T-helper 1 cell treated with Interleukin-12 subunit alpha and Interleukin-12 subunit beta and Interleukin-4 antibody, amounts not matched to agents 30 μg/mL and 1 μg/mL, for 36 hours (primary cell): ENCODE measurements at regions not wholly inside any gene's neighbourhood (a gene's known extent, or its start where the extent isn't known, plus 50 kb on each side); places are given as distances from the start of the nearest gene placed in this dataset.

Experiments used
- H3K27ac Mint-ChIP-seq: one replicate; pipeline ENCODE4 v1.8.0; 2021; ENCODE audit warnings: mild to moderate bottlenecking, mixed read lengths
- H3K27me3 Mint-ChIP-seq: one replicate; pipeline ENCODE4 v1.8.0; 2021; ENCODE audit warnings: low read depth, mixed read lengths
- H3K36me3 Mint-ChIP-seq: one replicate; pipeline ENCODE4 v1.8.0; 2021; ENCODE audit warnings: low read depth, mixed read lengths
- H3K4me1 Mint-ChIP-seq: one replicate; pipeline ENCODE4 v1.8.0; 2021; ENCODE audit warnings: low read depth, mixed read lengths
- H3K4me3 Mint-ChIP-seq: one replicate; pipeline ENCODE4 v1.8.0; 2021; ENCODE audit warnings: mild to moderate bottlenecking, moderate library complexity, mixed read lengths
- H3K9me3 Mint-ChIP-seq: one replicate; pipeline ENCODE4 v1.8.0; 2021; ENCODE audit warnings: mixed read lengths

DNA sequence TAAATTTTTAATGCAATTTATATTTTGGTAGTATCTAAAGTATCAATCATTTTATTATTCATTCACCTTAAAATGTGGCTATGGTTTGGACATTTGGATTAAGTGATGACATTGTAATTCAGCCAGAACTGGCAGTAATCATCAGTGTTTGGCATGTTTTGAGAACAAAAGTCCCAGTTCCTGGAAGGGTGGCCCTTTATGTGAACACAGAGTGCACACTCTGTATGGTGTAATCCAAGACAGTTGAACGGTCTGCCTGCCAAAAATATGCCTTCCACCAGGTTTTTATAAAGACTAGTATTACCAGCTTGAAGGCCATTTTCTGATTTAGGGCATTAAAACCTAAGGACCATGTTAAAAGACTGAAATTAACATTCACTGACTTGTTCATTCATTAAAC is 448.7 kb downstream of the LTN1 start:
- Mint-ChIP-seq H3K27ac (no peak overlapping the region), H3K9me3 (no peaks in the 10 kb centered on the region), H3K27me3 (no peaks in the 10 kb centered on the region), H3K36me3 (peaks cover 4% of the 10 kb centered on the region), H3K4me3 (no peak overlapping the region), H3K4me1 (no peaks in the 10 kb centered on the region)

DNA sequence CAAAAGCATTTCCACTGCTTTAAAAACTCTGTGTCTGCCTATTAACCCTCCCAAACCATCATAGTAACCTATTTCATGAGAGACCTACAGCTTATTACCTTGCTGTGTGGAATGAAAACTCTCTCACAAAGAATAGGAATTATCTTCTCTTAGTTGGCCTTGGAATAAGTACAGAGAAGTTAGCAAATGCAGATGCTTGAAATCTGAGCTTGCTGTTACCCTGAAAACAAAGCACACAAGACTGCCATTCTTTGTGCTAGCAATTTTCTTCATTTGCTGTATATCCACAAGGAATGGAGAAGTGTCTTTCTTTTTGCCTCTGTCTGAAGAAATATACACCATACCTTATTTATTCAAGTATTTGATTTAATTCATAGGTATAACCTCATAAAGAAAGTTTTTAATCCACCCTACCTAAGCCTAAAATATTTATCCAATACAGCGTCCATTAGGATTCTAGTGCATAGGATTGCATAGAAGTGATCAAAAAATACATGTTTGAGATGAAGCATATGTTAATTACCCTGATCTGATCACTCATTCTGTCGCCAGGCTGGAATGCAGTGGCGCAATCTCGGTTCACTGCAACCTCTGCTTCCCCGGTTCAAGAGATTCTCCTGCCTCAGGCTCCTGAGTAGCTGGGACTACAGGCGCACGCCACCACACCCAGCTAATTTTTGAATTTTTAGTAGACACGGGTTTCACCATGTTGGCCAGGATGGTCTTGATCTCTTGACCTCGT is 451.1 kb downstream of the LTN1 start:
- Mint-ChIP-seq H3K9me3 (no peaks in the 10 kb centered on the region), H3K4me1 (no peaks in the 10 kb centered on the region), H3K4me3 (no peak overlapping the region), H3K36me3 (peaks cover 4% of the 10 kb centered on the region), H3K27me3 (no peaks in the 10 kb centered on the region), H3K27ac (no peak overlapping the region)

GRCh38 chr21:28540514-28540913 is 452.2 kb downstream of the LTN1 start:
- H3K27me3 Mint-ChIP-seq: no peaks in the 10 kb centered on the region
- no peaks in the 10 kb centered on the region for H3K36me3 Mint-ChIP-seq
- no peak overlapping the region for H3K27ac Mint-ChIP-seq
- H3K4me3 Mint-ChIP-seq: no peak overlapping the region
- no peaks in the 10 kb centered on the region for H3K9me3 Mint-ChIP-seq
- H3K4me1 Mint-ChIP-seq: no peaks in the 10 kb centered on the region

DNA sequence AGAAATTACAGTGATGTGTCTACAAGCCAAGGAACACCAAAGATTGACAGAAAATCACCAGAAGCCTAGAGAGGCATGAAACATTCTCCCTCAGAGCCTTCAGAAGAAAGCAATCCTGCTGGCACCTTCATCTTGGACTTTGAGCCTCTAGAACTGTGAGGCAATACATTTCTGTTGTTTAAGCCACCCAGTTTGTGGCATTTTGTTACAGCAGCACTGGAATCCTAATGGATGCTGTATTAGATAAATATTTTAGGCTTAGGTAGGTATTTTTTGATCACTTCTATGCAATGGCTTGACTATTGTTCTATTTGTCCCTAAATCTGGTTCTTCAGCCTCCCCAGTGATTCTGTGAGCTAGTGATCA is 453.1 kb downstream of the LTN1 start:
- Mint-ChIP-seq H3K4me1 (no peaks in the 10 kb centered on the region), H3K4me3 (no peak overlapping the region), H3K27ac (no peak overlapping the region), H3K27me3 (no peaks in the 10 kb centered on the region), H3K9me3 (no peaks in the 10 kb centered on the region), H3K36me3 (no peaks in the 10 kb centered on the region)

DNA sequence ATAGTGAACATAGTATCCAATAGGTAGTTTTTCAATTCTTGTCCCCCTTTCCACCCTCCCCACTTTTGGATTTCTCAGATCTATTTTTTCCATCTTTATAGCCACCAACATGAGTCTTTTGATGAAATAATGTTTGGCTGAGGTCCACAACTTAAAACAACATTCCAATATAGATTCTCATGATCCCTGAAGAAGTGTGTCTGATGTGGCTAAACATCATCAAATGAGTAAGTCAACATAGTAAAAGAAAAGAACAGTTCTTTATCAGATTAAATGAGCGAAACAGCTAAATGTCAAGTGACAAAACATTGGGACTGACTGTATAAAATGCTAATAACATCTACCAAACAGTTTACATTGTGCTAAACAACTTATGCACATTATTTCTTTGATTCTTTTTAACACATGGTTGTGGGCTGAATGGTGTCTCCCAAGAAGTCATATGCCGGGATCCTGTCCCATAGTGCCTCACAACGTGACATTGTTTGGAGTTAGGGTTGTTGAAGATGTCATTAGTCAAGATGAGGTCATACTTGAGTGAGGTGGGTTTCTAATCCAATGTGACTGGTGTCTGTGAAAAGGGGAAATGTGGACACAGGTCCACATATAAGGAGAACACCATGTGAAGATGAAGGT is 453.6 kb downstream of the LTN1 start:
- Mint-ChIP-seq H3K36me3 (no peaks in the 10 kb centered on the region), H3K27ac (no peak overlapping the region), H3K27me3 (no peaks in the 10 kb centered on the region), H3K4me3 (no peak overlapping the region), H3K9me3 (no peaks in the 10 kb centered on the region), H3K4me1 (no peaks in the 10 kb centered on the region)

GRCh38 chr21:28537371-28538079 is 455.2 kb downstream of the LTN1 start:
- no peak overlapping the region for H3K4me3 Mint-ChIP-seq
- H3K4me1 Mint-ChIP-seq: no peaks in the 10 kb centered on the region
- no peaks in the 10 kb centered on the region for H3K27me3 Mint-ChIP-seq
- H3K36me3 Mint-ChIP-seq: no peaks in the 10 kb centered on the region
- H3K9me3 Mint-ChIP-seq: no peaks in the 10 kb centered on the region
- no peak overlapping the region for H3K27ac Mint-ChIP-seq

- Mint-ChIP-seq H3K27me3 (peaks cover 4% of the 10 kb centered on the region), H3K4me1 (no peaks in the 10 kb centered on the region), H3K27ac (no peak overlapping the region), H3K9me3 (no peaks in the 10 kb centered on the region), H3K36me3 (no peaks in the 10 kb centered on the region), H3K4me3 (no peak overlapping the region)
Observed at GRCh38 chr21:28532446-28532845, 460.2 kb downstream of the LTN1 start.

DNA sequence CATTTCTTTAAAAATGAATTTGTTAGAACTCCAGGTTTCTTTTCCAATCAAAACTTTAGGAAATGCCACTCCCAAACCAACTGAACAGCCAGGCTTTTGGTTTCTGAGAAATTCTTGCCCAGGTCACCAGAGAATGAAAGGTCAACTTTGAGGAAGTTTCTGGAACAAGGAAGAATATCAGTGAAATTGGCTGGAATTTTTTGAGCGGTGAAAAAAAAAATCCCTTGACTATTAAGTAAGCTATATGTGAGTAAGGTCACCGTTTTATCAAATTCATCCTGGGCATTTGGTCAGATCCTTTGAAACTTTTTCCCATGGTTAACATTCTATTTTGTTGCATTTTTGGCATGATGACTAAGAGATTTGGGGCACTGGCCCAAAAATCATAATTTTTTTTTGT is 469.3 kb downstream of the LTN1 start:
- H3K36me3 Mint-ChIP-seq: no peaks in the 10 kb centered on the region
- H3K27ac Mint-ChIP-seq: no peak overlapping the region
- no peaks in the 10 kb centered on the region for H3K27me3 Mint-ChIP-seq
- H3K4me3 Mint-ChIP-seq: no peak overlapping the region
- no peaks in the 10 kb centered on the region for H3K4me1 Mint-ChIP-seq
- H3K9me3 Mint-ChIP-seq: no peaks in the 10 kb centered on the region

DNA sequence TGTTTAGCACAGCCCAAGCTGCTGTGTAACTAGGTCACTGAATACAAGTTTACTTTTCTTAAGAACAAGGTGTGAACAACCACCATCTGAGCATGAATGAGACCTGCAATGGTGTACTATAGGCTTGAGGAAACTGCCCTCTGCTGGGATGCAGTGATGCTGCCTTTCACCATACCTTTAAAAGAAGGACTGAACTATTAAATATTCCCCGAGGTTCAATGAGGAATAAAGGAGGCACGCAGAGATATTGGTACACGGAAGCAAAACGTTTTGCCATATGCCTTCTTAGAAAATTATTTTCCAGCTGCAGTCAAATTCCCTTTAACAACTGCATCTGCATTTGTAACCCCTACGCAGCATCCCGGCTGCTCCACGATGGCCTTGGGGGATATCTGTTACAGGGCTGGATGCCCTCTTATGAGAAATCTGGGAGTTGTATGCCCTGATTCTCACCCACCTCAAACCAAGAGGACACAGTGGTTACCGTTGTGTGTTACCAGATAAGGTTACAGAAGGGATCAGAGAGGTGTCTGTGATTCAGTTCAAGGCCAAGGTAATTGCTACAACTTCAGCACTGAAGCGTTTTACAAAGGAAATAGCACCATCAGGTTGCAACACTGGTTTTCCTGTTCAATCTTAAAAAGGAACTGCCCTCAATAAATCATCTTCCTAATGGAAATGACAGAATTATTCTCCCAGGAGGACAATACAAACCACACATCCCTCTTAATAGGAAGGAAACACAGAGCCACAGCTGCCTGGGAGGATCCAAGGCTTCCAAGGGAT is 470.5 kb downstream of the LTN1 start:
- no peaks in the 10 kb centered on the region for H3K9me3 Mint-ChIP-seq
- H3K4me1 Mint-ChIP-seq: no peaks in the 10 kb centered on the region
- no peaks in the 10 kb centered on the region for H3K27me3 Mint-ChIP-seq
- H3K27ac Mint-ChIP-seq: no peak overlapping the region
- H3K36me3 Mint-ChIP-seq: no peaks in the 10 kb centered on the region
- no peak overlapping the region for H3K4me3 Mint-ChIP-seq

DNA sequence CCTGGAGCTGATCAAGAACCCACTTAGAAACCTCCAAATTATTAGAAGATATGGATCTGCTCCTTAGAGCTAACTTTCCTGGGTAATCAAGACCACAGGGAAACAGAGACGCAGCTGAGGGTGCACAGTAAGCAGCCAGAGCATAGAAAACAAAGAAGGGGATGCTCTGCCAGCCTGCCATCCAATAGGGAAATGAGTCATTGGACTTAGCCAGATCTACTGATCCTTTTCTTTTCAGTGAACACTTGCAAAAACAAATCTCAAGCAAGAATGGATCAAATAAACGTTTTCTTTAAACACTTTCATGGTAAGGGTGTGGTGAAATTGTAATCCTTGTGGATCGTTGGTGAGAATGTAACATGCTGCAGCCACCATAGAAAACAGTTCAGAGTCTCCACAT is 474.0 kb downstream of the LTN1 start:
- H3K27ac Mint-ChIP-seq: no peak overlapping the region
- H3K4me1 Mint-ChIP-seq: no peaks in the 10 kb centered on the region
- H3K9me3 Mint-ChIP-seq: no peaks in the 10 kb centered on the region
- no peaks in the 10 kb centered on the region for H3K27me3 Mint-ChIP-seq
- H3K36me3 Mint-ChIP-seq: no peaks in the 10 kb centered on the region
- H3K4me3 Mint-ChIP-seq: no peak overlapping the region

- Mint-ChIP-seq H3K27ac (no peak overlapping the region), H3K9me3 (no peaks in the 10 kb centered on the region), H3K27me3 (peaks cover 3% of the 10 kb centered on the region), H3K4me3 (no peak overlapping the region), H3K4me1 (no peaks in the 10 kb centered on the region), H3K36me3 (no peaks in the 10 kb centered on the region)
Observed at GRCh38 chr21:28516991-28517592, 475.6 kb downstream of the LTN1 start.

DNA sequence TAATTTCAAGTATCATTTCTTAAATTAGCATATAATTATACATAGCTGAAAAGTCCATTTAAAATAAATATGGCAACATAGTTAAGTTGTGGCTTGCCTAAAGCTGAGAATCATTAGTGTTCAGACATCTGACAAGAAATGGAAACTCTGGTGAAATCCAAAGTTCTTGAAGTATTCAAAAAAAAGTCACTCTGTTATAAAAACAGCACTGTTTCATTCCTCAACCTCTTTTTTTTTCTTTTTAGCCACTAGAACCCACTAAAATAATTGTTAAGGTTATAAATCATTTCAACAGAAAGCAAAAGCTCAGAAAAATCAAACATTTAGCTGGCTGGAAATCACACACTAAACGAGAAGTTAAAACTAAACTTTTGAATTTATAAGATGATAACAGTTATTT is 476.7 kb downstream of the LTN1 start:
- no peaks in the 10 kb centered on the region for H3K9me3 Mint-ChIP-seq
- H3K36me3 Mint-ChIP-seq: no peaks in the 10 kb centered on the region
- peaks cover 3% of the 10 kb centered on the region for H3K27me3 Mint-ChIP-seq
- H3K4me3 Mint-ChIP-seq: no peak overlapping the region
- no peak overlapping the region for H3K27ac Mint-ChIP-seq
- no peaks in the 10 kb centered on the region for H3K4me1 Mint-ChIP-seq

GRCh38 chr21:28513428-28513827 is 479.2 kb downstream of the LTN1 start:
- H3K27me3 Mint-ChIP-seq: peaks cover 3% of the 10 kb centered on the region
- no peaks in the 10 kb centered on the region for H3K4me1 Mint-ChIP-seq
- H3K27ac Mint-ChIP-seq: no peak overlapping the region
- no peak overlapping the region for H3K4me3 Mint-ChIP-seq
- no peaks in the 10 kb centered on the region for H3K36me3 Mint-ChIP-seq
- H3K9me3 Mint-ChIP-seq: no peaks in the 10 kb centered on the region

DNA sequence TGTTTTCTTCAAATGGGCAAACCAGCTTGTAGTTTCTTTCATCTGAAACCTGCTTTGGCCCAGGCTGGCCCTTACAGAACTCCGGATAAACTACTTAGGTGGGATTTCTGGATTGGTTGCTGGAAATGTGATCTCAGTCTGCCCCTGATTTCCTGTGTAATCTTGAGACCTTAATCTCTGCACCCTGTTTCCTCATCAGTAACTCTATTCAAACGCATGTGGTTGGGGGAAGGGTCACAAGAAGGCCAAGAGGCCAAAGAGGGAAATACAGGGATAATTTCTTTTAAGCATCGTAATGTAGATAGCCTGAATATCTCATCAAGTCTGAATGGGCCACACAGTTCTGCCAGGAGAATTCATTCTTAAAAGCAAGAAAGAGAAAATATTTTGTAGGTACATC is 483.6 kb downstream of the LTN1 start:
- Mint-ChIP-seq H3K27ac (no peak overlapping the region), H3K36me3 (no peaks in the 10 kb centered on the region), H3K4me3 (no peak overlapping the region), H3K27me3 (peaks cover 3% of the 10 kb centered on the region), H3K4me1 (no peaks in the 10 kb centered on the region), H3K9me3 (peaks cover 8% of the 10 kb centered on the region)
